ENCODE measurements at regions not wholly inside any gene's neighbourhood (a gene's known extent, or its start where the extent isn't known, plus 50 kb on each side); places are given as distances from the start of the nearest gene placed in this dataset.
"Not testable (repeated sequence)": the region's sequence is repeated elsewhere in the genome, so short reads cannot be mapped to it uniquely, and the experiment has no call there.

DNA sequence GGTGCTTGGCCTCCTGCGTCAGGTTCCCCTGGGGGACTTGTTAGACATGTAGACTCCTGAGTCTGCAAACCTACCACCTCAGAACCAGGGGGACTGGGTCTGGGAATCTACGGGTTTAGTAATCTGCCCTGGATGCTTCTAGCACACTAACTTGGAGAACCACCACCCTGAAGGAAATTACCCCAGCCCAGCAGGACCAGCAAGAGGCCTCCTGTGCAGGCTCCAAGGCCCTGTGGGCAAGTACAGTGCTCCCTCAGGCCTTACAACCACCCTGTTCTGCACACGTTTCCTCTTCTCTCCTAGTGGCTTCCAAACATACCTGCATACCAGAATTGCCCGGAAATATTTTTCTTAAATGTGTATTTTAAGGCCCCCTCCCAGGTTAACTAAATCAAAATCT lies 423.0 kb downstream of the FUT8 start:
- FAIRE-seq = no peak

- no peak for FAIRE-seq
These were observed 426.0 kb downstream of the FUT8 start for GRCh38 chr14:65838565-65838964.

- FAIRE-seq = no peak
These were observed 427.7 kb downstream of the FUT8 start for GRCh38 chr14:65840118-65840751.

DNA sequence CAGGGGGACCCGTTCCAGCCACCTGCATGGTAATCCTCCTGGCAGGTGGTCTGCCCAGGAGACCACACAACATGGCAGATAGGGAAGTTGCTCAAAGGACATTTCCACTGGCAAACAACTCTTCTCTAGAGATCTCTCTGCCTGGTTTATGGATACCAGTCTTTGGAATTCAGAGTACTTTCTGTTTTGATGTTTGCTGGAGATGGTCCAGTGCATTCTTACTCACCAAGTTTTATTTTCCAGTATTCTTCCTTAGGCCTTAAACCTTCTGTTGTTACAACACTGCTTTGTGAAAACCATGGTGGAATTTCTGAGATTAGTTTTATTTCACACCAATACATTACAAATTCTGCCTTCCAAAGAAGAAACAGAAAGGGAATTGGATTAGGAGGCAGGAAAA lies 428.3 kb downstream of the FUT8 start:
- FAIRE-seq = no peak

GRCh38 chr14:65846196-65846868 lies 433.8 kb downstream of the FUT8 start:
- peak; percentile 97 for FAIRE-seq

DNA sequence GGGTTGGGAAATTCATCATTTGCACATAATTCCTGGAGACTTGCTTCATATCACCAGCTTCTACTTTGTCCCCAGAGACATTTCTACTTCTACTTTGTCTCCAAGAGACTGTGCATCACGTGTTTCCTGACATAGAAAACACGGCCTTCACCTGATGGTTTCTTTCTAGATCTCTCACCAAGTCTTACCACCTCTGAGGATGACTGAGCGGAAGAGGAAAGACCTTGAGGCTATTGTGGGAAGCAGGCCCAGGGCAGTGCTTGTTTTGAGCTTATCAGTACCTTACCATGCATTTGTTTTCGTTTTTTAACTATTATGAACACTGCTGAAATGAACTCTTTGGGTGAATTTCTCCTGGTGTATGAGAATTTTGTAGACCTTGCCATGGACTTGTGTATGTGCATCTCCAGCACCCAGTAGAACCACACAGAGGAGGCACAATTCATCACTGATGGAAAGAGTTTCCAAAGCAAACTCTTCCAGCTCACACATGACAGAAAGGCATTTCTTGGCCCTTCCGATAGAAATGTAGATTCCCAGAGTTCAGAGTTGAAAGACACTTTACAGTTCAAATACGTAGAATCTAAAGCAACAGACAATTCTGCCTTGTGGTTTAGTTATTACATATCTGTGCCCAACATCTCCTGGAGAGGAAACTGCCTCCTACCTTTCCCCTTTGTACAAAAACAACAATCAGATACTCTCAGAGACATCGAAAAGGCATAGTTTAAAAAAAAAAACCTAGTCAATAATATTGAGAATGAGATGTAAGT lies 434.7 kb downstream of the FUT8 start:
- no peak for FAIRE-seq

DNA sequence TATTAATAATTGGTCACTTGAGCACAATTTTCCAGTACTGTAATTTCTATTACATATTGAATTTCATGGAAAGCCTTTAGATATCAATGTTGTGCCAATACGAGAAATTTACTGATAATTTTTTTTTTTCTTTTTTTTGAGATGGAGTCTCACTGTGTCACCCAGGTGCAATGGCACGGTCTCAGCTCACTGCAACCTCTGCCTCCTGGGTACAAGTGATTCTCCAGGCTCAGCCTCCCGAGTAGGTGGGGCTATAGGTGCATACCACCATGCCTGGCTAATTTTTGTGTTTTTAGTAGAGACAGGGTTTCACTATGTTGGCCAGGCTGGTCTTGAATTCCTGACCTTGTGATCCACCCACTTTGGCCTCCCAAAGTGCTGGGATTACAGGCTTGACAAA lies 435.4 kb downstream of the FUT8 start:
- not testable (repeated sequence) for FAIRE-seq

- no peak for FAIRE-seq
These were observed 436.6 kb downstream of the FUT8 start for GRCh38 chr14:65849091-65849490.

- peak; percentile 9 for FAIRE-seq
These were observed 437.0 kb downstream of the FUT8 start for GRCh38 chr14:65849558-65849957.

GRCh38 chr14:65850429-65851135 lies 438.1 kb downstream of the FUT8 start:
- FAIRE-seq = no peak

DNA sequence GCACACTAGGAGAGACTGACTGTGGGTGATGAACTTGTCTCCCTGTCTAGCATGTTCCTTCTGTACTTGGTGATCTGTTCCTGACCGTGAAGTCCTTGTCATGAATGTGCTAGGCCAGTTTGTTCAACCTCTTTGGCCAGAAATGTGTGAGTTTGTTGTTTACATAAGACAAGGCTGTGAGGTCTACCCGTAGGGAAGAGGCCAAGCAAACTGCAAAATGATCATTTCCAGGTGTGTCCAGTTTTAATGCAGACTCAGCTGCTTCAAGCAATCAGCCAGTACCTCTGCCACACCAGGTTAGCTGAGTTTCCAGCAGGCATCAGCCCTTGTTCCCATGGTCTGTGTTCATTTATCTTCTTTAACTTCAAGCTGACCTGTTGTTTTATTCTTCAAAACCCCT lies 440.2 kb downstream of the FUT8 start:
- FAIRE-seq = no peak

- no peak for FAIRE-seq
These were observed 441.0 kb downstream of the FUT8 start for GRCh38 chr14:65853407-65853955.

DNA sequence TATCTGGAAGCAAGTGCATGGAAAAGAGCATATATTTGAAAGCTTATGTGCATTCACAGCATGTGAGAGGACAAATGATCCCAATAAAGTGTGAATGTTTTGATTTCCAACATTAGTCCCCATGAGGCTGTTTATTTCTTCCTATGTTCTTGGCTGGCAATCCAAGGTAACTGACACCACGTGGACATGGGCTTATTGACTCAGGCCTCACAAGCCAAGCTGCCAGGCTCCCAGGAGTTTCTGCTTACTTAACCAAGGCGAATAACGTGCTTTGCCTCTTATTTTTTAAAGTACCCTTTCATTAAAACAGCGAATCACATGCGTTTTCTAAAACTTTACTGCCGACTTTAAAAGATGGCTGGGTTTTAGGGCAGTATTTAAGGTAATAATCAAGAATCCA lies 441.7 kb downstream of the FUT8 start:
- FAIRE-seq = no peak

GRCh38 chr14:65860956-65861611 lies 448.6 kb downstream of the FUT8 start:
- FAIRE-seq = no peak

DNA sequence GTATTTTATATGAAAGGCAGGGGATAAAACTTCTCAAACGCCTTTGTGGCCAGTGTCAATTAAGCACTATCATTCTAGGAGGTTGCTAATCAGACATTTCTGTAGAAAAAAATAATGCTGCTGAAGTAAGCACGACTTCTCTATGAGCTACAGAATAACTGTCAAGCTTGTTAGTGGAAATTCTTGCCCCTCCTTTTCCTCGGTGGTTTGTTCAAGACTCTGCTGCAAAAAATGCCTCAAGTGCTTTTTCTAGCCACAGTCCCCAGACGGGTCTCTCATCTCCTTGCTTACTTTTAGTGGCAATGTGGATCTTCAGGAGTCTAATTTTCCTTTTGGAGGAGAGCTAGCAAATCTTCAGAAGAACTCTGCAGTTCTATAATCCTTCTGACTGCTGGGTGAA lies 452.0 kb downstream of the FUT8 start:
- no peak for FAIRE-seq

DNA sequence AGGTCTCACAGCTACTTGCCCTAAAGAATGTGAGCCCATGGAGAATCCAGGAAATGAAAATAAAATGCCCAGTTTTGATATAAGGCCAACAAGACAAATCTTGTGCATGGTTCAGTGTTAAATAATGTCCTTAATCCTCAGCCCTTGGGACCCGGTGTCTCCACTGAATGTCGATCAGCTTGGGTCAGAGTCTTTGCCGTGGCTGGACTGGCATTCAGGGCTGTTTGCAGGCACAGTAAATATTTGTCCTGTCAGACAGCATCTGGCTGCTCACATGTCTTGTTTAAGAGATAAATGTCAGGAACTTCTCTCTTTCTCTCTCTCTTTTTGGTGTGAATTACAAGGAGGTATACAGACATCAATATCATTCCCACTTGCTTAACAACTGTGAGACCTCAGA lies 452.5 kb downstream of the FUT8 start:
- no peak for FAIRE-seq

DNA sequence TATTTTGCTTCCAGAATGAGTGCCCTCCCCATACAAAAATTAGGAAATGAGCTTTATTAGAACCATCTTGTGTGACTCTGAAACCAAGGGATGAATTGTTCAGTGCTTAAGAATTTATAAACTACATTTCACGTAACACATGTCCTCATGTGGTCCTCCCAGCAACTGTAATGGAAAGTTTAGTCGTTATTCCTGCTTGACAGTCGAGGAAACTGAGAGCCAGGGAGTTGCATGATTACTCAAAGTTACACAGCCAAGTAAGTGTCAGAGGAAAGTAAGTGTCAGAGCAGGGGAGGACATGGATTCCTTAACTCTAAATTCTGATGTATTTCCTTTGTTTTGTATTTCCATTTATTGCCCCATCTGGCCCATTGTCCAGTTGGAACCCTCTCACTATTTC lies 453.9 kb downstream of the FUT8 start:
- no peak for FAIRE-seq

- FAIRE-seq = no peak
These were observed 454.4 kb downstream of the FUT8 start for GRCh38 chr14:65866886-65867285.

GRCh38 chr14:65867333-65867732 lies 454.8 kb downstream of the FUT8 start:
- FAIRE-seq = no peak

GRCh38 chr14:65872536-65872935 lies 460.0 kb downstream of the FUT8 start:
- no peak for FAIRE-seq

GRCh38 chr14:65877166-65877565 lies 464.6 kb downstream of the FUT8 start:
- FAIRE-seq = no peak

- FAIRE-seq = no peak
These were observed 465.1 kb downstream of the FUT8 start for GRCh38 chr14:65877624-65878023.

DNA sequence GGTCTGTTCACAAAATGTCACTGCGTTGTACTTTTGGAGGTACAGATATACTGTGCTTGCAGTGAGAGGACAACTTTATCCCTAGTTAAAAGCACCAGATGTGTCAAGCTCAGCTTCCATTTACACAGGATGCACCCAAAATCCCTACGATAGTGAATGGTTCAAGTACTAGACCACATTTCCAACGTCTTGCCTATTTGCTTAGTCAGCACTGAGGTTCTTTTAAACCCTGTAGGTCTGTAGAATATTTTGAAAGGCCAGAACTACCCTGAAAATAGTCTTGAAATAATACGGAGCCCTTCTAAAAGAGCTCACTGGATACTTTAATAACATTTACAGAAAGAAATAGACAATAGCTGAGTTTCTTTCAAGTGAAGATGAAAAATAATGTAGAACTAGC lies 466.1 kb downstream of the FUT8 start:
- FAIRE-seq = no peak

All from islet of Langerhans (tissue), 1 donor.